C4-2B (cell line): ENCODE measurements at regions not wholly inside any gene's neighbourhood (a gene's known extent, or its start where the extent isn't known, plus 50 kb on each side); places are given as distances from the start of the nearest gene placed in this dataset.

Experiments
- CTCF ChIP-seq: fragments of 450-650 bp; conservative IDR thresholded peaks from 2 replicates; pipeline ENCODE4 v1.5.1; 2017; ENCODE audit warnings: mild to moderate bottlenecking
- ZFX ChIP-seq: fragments of 450-650 bp; IDR thresholded peaks from 2 replicates; pipeline ENCODE4 v1.6.1; 2017

GRCh38 chr15:45943240-45943639, 308.4 kb downstream of the SQOR start:
- TF ChIP-seq CTCF (no peak), ZFX (no peak)
